Esophagus squamous epithelium (tissue), 5 donors: ENCODE measurements at regions not wholly inside any gene's neighbourhood (a gene's known extent, or its start where the extent isn't known, plus 50 kb on each side); places are given as distances from the start of the nearest gene placed in this dataset.
"Not testable (repeated sequence)": the region's sequence is repeated elsewhere in the genome, so short reads cannot be mapped to it uniquely, and the experiment has no call there.

Source experiments
- DNase-seq: peaks from one replicate; lab custom pipeline; 2025; lab: John Stamatoyannopoulos, UW
- H3K27ac ChIP-seq, 4 donors: fragments of 200-600 bp; sonication (generic); one replicate each; pipeline ENCODE4 v1.5.1; 2016 to 2019; ENCODE audit warnings: mild to moderate bottlenecking in 1 of 4
- H3K27me3 ChIP-seq, 4 donors: fragments of 200-600 bp; sonication (generic); 1 replicate in 3 of 4; 2 replicates in 1 of 4; pipeline versions ENCODE4 v1.5.1 to v1.6.0; 2017 to 2021; ENCODE audit warnings: antibody characterized with exemption in 1 of 4
- H3K36me3 ChIP-seq, 3 donors: fragments of 200-600 bp; sonication (generic); one replicate each; pipeline ENCODE4 v1.5.1; 2016 to 2019
- H3K4me1 ChIP-seq, 3 donors: fragments of 200-600 bp; sonication (generic); one replicate each; pipeline ENCODE4 v1.5.1; 2017 to 2019
- H3K4me3 ChIP-seq, 4 donors: fragments of 200-600 bp; sonication (generic); 1 replicate in 3 of 4; 2 replicates in 1 of 4; pipeline ENCODE4 v1.5.1; 2016 to 2019; ENCODE audit warnings: mild to moderate bottlenecking in 2 of 4, moderate library complexity in 1 of 4
- H3K9me3 ChIP-seq, 3 donors: fragments of 200-600 bp; sonication (generic); one replicate each; pipeline ENCODE4 v1.5.1; 2016 to 2019
- CTCF ChIP-seq, 6 experiments: fragments of 450-650 bp in 4 of 6; fragments of 200-600 bp in 2 of 6; sonication (generic) in 2 of 6; IDR thresholded peaks; one replicate each; pipeline ENCODE4 v1.5.1; 2016 to 2019; ENCODE audit warnings: antibody characterized with exemption in 6 of 6, mild to moderate bottlenecking in 4 of 6, moderate library complexity in 4 of 6
- POLR2A ChIP-seq, 4 donors: fragments of 450-650 bp; IDR thresholded peaks; one replicate each; pipeline ENCODE4 v1.6.1; 2017; ENCODE audit warnings: antibody characterized with exemption in 4 of 4, mild to moderate bottlenecking in 4 of 4, moderate library complexity in 3 of 4
- WGBS, 2 donors: methylation state at CpG; one replicate each; pipeline ENCODE4 v1.1.5; 2018; 5-methylcytosine and 5-hydroxymethylcytosine counted together
- intact Hi-C: fragments of 100-400 bp; cut with DNase I; formaldehyde crosslinking; loops from one replicate; pipeline ENCODE4 v1.15.0; 2022
- donor health status: DM: yes; HTN: yes; CAD: no.

- DNase-seq, result no peak
- intact Hi-C loops, result no loop called here
- H3K27ac ChIP-seq, result no peak overlapping the region
- H3K9me3 ChIP-seq, result no peaks in the 10 kb centered on the region
- no peaks in the 10 kb centered on the region for H3K27me3 ChIP-seq
- WGBS, 2 donors, result 16 to 22% methylated on average over 4 of the region's 4 CpGs
- no peaks in the 10 kb centered on the region for H3K36me3 ChIP-seq
- no peak overlapping the region for H3K4me3 ChIP-seq
- no peaks in the 10 kb centered on the region for H3K4me1 ChIP-seq
- no peak for TF ChIP-seq CTCF (IDR thresholded peaks at IDR 0.05)
- no peak for TF ChIP-seq POLR2A (IDR thresholded peaks at IDR 0.05)
These were observed 1359.1 kb upstream of the CDH9 start for GRCh38 chr5:28397502-28397941.

- no peak for DNase-seq
- no peaks in the 10 kb centered on the region for H3K4me1 ChIP-seq
- no peak overlapping the region for H3K4me3 ChIP-seq
- H3K36me3 ChIP-seq, result no peaks in the 10 kb centered on the region
- 73 to 80% methylated on average over 1 of the region's 1 CpG for WGBS, 2 donors
- H3K27ac ChIP-seq, result no peak overlapping the region
- H3K27me3 ChIP-seq, result no peaks in the 10 kb centered on the region
- no peaks in the 10 kb centered on the region for H3K9me3 ChIP-seq
- intact Hi-C loops, result no loop called here
- no peak for TF ChIP-seq CTCF (IDR thresholded peaks at IDR 0.05)
- TF ChIP-seq POLR2A (IDR thresholded peaks at IDR 0.05), result no peak
These were observed 1352.9 kb upstream of the CDH9 start for GRCh38 chr5:28391277-28391676.

GRCh38 chr5:28390341-28390740, 1352.0 kb upstream of the CDH9 start:
- intact Hi-C loops, result no loop called here
- H3K4me3 ChIP-seq, result no peak overlapping the region
- H3K27me3 ChIP-seq, result no peaks in the 10 kb centered on the region
- DNase-seq, result no peak
- 21 to 33% methylated on average over 1 of the region's 1 CpG for WGBS, 2 donors
- H3K27ac ChIP-seq, result no peak overlapping the region
- no peaks in the 10 kb centered on the region for H3K4me1 ChIP-seq
- H3K36me3 ChIP-seq, result no peaks in the 10 kb centered on the region
- H3K9me3 ChIP-seq, result no peaks in the 10 kb centered on the region
- TF ChIP-seq CTCF (IDR thresholded peaks at IDR 0.05) (no peak), POLR2A (IDR thresholded peaks at IDR 0.05) (no peak)

GRCh38 chr5:28389727-28390126, 1351.3 kb upstream of the CDH9 start:
- WGBS, 2 donors, result 59 to 78% methylated on average over 3 of the region's 3 CpGs
- H3K36me3 ChIP-seq, DNase-seq, H3K9me3 ChIP-seq, H3K4me1 ChIP-seq, H3K27me3 ChIP-seq, H3K27ac ChIP-seq, H3K4me3 ChIP-seq, intact Hi-C loops: not testable (repeated sequence)

GRCh38 chr5:28388428-28388827, 1350.0 kb upstream of the CDH9 start:
- intact Hi-C loops, result no loop called here
- H3K36me3 ChIP-seq, result no peaks in the 10 kb centered on the region
- no peak for DNase-seq
- H3K27ac ChIP-seq, result no peak overlapping the region
- no peaks in the 10 kb centered on the region for H3K27me3 ChIP-seq
- H3K9me3 ChIP-seq, result no peaks in the 10 kb centered on the region
- no peak overlapping the region for H3K4me3 ChIP-seq
- no peaks in the 10 kb centered on the region for H3K4me1 ChIP-seq
- WGBS, 2 donors, result 61 to 67% methylated on average over 2 of the region's 2 CpGs
- TF ChIP-seq POLR2A (IDR thresholded peaks at IDR 0.05) (no peak), CTCF (IDR thresholded peaks at IDR 0.05) (no peak)

- intact Hi-C loops, result no loop called here
- no peaks in the 10 kb centered on the region for H3K36me3 ChIP-seq
- H3K9me3 ChIP-seq, result peaks cover 0 to 2% (median 0%) of the 10 kb centered on the region in 3 donors
- no peak for DNase-seq
- no peak overlapping the region for H3K4me3 ChIP-seq
- TF ChIP-seq POLR2A (IDR thresholded peaks at IDR 0.05) (no peak), CTCF (IDR thresholded peaks at IDR 0.05) (no peak)
- H3K4me1 ChIP-seq, result no peaks in the 10 kb centered on the region
- 24 to 28% methylated on average over 2 of the region's 2 CpGs for WGBS, 2 donors
- H3K27ac ChIP-seq, result no peak overlapping the region
- H3K27me3 ChIP-seq, result no peaks in the 10 kb centered on the region
These were observed 1348.3 kb upstream of the CDH9 start for GRCh38 chr5:28386712-28387111.
